Gastrocnemius medialis (tissue), 4 donors: ENCODE measurements at regions not wholly inside any gene's neighbourhood (a gene's known extent, or its start where the extent isn't known, plus 50 kb on each side); places are given as distances from the start of the nearest gene placed in this dataset.
A peak's percentile ranks its signal among the peaks of the same experiment; 100 is the strongest.

Experiments used
- ATAC-seq, 2 donors: fragments of 150-250 bp; one replicate each; pipeline ENCODE4 v1.9.1; 2016
- DNase-seq, 2 donors: peaks; one replicate each; pipeline ENCODE4 v3.0.0-alpha.2; 2019
- H3K27ac ChIP-seq, 4 donors: fragments of 200-600 bp; sonication (generic); 1 replicate in 1 of 4; 2 replicates in 3 of 4; pipeline ENCODE4 v1.5.1; 2016 to 2018; ENCODE audit warnings: mild to moderate bottlenecking in 2 of 4, moderate library complexity in 1 of 4
- H3K27me3 ChIP-seq, 3 donors: fragments of 200-600 bp; sonication (generic) in 2 of 3; 1 replicate in 1 of 3; 2 replicates in 2 of 3; pipeline versions ENCODE4 v1.5.1 to v1.6.0; 2016 to 2019; ENCODE audit warnings: mild to moderate bottlenecking in 1 of 3, moderate library complexity in 1 of 3
- H3K36me3 ChIP-seq, 2 donors: fragments of 200-600 bp; sonication (generic) in 1 of 2; one replicate each; pipeline ENCODE4 v1.5.1; 2017 to 2018
- H3K4me1 ChIP-seq, 2 donors: fragments of 200-600 bp; sonication (generic) in 1 of 2; one replicate each; pipeline ENCODE4 v1.5.1; 2016 to 2017; ENCODE audit warnings: mild to moderate bottlenecking in 2 of 2
- H3K4me3 ChIP-seq, 4 donors: fragments of 200-600 bp; sonication (generic) in 3 of 4; 1 replicate in 1 of 4; 2 replicates in 3 of 4; pipeline ENCODE4 v1.5.1; 2016 to 2019; ENCODE audit warnings: mild to moderate bottlenecking in 2 of 4
- H3K9me3 ChIP-seq, 3 donors: fragments of 200-600 bp; sonication (generic) in 2 of 3; 1 replicate in 1 of 3; 2 replicates in 2 of 3; pipeline ENCODE4 v1.5.1; 2016 to 2019
- CTCF ChIP-seq, 5 experiments: fragments of 450-650 bp in 3 of 5; fragments of 200-600 bp in 2 of 5; sonication (generic) in 2 of 5; IDR thresholded peaks in 4 of 5; conservative IDR thresholded peaks in 1 of 5; 1 replicate in 4 of 5; 2 replicates in 1 of 5; pipeline ENCODE4 v1.5.1; 2016 to 2019; ENCODE audit warnings: antibody characterized with exemption in 5 of 5, mild to moderate bottlenecking in 3 of 5, moderate library complexity in 3 of 5
- POLR2A ChIP-seq, 2 donors: fragments of 450-650 bp; IDR thresholded peaks; one replicate each; pipeline ENCODE4 v1.6.1; 2017; ENCODE audit warnings: antibody characterized with exemption in 2 of 2, mild to moderate bottlenecking in 2 of 2, moderate library complexity in 2 of 2
- in situ Hi-C, 4 donors: fragments of 200-750 bp; cut with MboI; loops; one replicate each; pipeline versions ENCODE4 v1.15.0 to v1.8.0; 2017; ENCODE audit warnings: low sequenced_read_pairs in 4 of 4
- intact Hi-C: fragments of 100-400 bp; cut with DNase I; formaldehyde crosslinking; loops from one replicate; pipeline ENCODE4 v1.15.1; 2023; ENCODE audit warnings: low total_unique reads

GRCh38 chr1:60898413-60898812 is 183.9 kb upstream of the NFIA start:
- in situ Hi-C loops: no loop called here
- Histone ChIP-seq H3K27me3 (no peaks in the 10 kb centered on the region), H3K9me3 (no peaks in the 10 kb centered on the region), H3K36me3 (no peaks in the 10 kb centered on the region), H3K4me3 (no peak overlapping the region), H3K27ac (no peak overlapping the region), H3K4me1 (peaks cover 26 to 27% of the 10 kb centered on the region in 2 donors)
- TF ChIP-seq CTCF (IDR thresholded peaks at IDR 0.05 in 4 of 5, conservative IDR thresholded peaks at IDR 0.05 in 1 of 5): no peak
- TF ChIP-seq POLR2A (IDR thresholded peaks at IDR 0.05): no peak
- DNase-seq (no peak), ATAC-seq (no peak)
- intact Hi-C loops: loop anchor here (10.0 kb wide), 1 partner anchor 46 kb away; no protein-coding TSS in a partner anchor

GRCh38 chr1:60896701-60897363 is 185.5 kb upstream of the NFIA start:
- in situ Hi-C loops (no loop called here), intact Hi-C loops (loop anchor here (10.0 kb wide), 1 partner anchor 48 kb away; no protein-coding TSS in a partner anchor)
- Histone ChIP-seq H3K27ac (peak overlapping the region; percentile 11 to 48 (median 37)), H3K4me1 (peaks cover 11 to 12% of the 10 kb centered on the region in 2 donors), H3K4me3 (no peak overlapping the region), H3K36me3 (no peaks in the 10 kb centered on the region), H3K27me3 (no peaks in the 10 kb centered on the region), H3K9me3 (no peaks in the 10 kb centered on the region)
- TF ChIP-seq POLR2A (IDR thresholded peaks at IDR 0.05) (no peak), CTCF (IDR thresholded peaks at IDR 0.05 in 4 of 5, conservative IDR thresholded peaks at IDR 0.05 in 1 of 5) (no peak)
- DNase-seq: peak in 1 of 2 donors; percentile 17
- peak in 1 of 2 donors; percentile 40 for ATAC-seq

- TF ChIP-seq POLR2A (IDR thresholded peaks at IDR 0.05) (no peak), CTCF (IDR thresholded peaks at IDR 0.05 in 4 of 5, conservative IDR thresholded peaks at IDR 0.05 in 1 of 5) (no peak)
- in situ Hi-C loops (no loop called here), intact Hi-C loops (loop anchor here (10.0 kb wide), 1 partner anchor 49 kb away; no protein-coding TSS in a partner anchor)
- no peak overlapping the region for H3K4me3 ChIP-seq
- no peaks in the 10 kb centered on the region for H3K9me3 ChIP-seq
- H3K4me1 ChIP-seq: peaks cover 9 to 10% of the 10 kb centered on the region in 2 donors
- no peaks in the 10 kb centered on the region for H3K27me3 ChIP-seq
- no peak for ATAC-seq
- no peaks in the 10 kb centered on the region for H3K36me3 ChIP-seq
- no peak overlapping the region for H3K27ac ChIP-seq
- no peak for DNase-seq
Observed at GRCh38 chr1:60895701-60896100, 186.7 kb upstream of the NFIA start.

GRCh38 chr1:60895252-60895651 is 187.1 kb upstream of the NFIA start:
- TF ChIP-seq POLR2A (IDR thresholded peaks at IDR 0.05) (no peak), CTCF (IDR thresholded peaks at IDR 0.05 in 4 of 5, conservative IDR thresholded peaks at IDR 0.05 in 1 of 5) (no peak)
- H3K27me3 ChIP-seq: no peaks in the 10 kb centered on the region
- no peak overlapping the region for H3K27ac ChIP-seq
- H3K9me3 ChIP-seq: no peaks in the 10 kb centered on the region
- no peaks in the 10 kb centered on the region for H3K36me3 ChIP-seq
- DNase-seq (no peak), ATAC-seq (no peak)
- intact Hi-C loops: loop anchor here (10.0 kb wide), 1 partner anchor 50 kb away; no protein-coding TSS in a partner anchor
- H3K4me1 ChIP-seq: peaks cover 9 to 10% of the 10 kb centered on the region in 2 donors
- H3K4me3 ChIP-seq: no peak overlapping the region
- in situ Hi-C loops: no loop called here
